ENCODE measurements at regions not wholly inside any gene's neighbourhood (a gene's known extent, or its start where the extent isn't known, plus 50 kb on each side); places are given as distances from the start of the nearest gene placed in this dataset.
A peak's percentile ranks its signal among the peaks of the same experiment; 100 is the strongest.

DNA sequence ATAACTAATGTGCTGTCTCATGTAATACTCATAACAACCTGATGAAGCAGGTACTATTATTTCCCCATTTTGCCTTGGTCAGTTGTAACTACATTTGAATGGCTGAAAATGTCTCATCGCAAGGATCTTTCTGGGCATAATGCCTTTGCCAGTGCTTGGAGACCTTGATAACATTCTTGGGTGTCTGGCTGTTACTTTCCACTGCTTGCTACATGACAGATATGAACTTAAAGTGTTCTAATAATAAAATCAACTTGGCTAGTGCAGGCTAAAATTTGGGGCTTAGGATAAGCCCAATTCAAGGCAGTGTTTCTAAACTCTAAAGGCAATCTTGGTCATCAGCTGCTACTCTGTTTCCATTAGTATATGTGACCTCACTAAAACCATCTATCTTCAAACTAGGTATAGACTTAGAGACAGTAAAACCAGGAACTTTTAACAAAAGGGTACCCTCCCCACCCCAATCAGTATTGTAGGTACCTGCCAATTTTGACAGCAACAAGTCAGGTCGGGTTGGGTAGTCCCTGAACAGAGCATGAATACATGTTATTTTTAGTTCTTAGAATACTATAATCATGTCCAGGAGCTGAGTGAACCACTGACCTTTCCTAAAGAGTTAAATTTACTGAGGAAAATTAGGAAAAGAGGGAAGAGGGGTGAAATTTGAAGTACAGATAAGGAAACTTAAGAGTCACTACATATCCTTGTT lies 68.2 kb upstream of the AHR start:
- no peak for DNase-seq (ENCODE audit: low read depth)

DNA sequence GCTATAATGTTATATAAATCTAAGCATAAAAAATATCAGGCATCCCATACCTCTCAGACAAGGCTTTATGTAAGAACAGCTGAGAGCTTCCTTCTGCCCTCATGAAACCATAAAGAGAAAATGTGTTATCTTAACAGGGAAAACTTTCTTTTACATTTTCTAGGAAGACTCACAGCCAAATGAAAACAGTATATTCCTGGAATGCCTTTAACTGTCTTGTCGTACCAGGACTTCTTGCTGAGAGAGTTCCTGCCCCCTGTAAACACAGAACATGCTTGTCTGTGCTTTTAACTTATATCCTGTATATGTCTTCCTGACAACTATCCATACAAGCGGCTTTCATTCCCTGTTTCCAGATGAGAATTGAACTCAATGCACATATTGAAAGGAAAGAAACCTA lies 64.8 kb upstream of the AHR start:
- peak; percentile 7 for DNase-seq (ENCODE audit: low read depth)

DNA sequence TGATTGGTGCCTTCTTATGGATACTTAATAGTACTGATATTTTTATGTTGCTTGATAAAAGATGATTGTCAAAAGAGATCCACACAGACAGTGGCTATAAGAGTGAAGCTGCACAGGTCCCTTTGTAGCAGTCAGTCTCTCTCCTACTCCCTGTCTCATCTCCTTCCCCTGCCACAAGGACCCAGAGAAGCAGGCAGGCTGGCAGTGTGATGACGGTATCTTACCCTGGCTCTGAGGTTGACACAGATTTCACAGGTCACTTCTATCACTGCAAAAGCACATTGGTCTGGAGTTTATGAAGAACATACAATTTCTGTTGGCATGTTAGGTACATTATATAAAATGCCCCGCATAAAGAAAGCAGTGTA lies 64.4 kb upstream of the AHR start:
- peak; percentile 48 for DNase-seq (ENCODE audit: low read depth)

DNA sequence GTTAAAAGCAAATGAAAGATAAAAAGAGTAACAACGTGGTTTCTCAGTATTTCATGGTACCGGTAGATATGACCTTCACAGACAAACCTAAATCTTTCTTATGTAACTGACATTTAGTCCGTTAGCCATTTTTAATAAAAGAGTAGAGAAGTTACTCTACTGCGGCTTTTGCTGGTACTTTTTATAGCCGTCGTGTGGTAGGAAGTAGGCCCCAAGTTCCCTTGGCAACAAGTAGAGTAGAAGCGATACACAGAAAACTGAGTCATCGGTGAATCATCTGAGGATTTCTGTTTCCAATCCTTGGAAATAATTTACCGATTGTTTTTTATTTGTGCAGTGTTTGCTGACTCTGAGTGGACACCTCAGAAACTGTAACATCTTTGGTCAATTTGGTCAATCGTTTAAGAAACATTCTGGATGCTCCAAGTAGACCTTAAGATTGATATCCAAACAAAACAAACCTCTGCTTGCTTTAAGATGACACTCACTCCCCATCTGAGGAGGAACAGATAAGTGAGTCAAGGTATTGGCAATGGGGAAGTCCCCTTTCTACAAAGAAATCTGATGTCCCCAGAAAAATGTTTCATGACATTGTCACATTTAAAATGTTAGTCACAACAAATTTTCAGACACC lies 63.9 kb upstream of the AHR start:
- peak; percentile 93 for DNase-seq (ENCODE audit: low read depth)

DNA sequence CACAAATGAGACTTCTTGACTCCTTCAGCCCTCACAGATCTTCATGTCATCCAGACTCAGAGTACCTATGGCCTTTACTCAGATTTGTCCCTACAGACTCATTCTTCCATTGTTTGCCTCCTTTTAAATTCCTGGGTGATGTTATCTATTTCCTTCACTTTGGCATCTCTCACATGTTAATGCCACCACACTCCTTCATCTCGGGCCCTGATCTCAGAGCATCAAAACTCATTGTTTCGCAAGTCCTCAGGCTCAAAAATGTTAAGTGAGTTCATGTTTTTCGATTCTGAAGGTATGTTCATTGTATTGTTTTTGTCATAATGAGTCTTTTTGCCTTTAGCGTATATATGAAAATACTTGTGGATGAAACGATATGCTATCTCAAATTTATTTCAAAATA lies 62.3 kb upstream of the AHR start:
- DNase-seq (ENCODE audit: low read depth) = no peak

DNA sequence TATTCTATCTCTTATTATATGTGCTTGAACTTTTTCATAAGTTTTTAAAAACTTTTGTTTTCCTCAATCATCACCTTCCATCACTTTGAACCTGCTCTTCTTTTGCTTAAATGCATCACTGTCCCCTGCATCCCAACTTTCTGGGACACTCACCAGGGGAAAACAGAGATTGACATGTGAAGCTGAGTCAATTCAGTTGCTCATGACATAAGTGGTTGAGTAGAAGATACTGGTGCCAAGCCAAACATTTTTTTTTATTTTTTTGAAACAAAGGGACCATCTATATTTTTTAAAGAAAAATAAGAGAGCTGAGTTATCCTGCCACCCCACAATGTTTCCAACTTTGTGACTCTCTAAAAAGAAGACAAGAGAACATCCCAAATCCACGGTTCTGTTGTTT lies 61.8 kb upstream of the AHR start:
- DNase-seq (ENCODE audit: low read depth) = peak; percentile 19

DNA sequence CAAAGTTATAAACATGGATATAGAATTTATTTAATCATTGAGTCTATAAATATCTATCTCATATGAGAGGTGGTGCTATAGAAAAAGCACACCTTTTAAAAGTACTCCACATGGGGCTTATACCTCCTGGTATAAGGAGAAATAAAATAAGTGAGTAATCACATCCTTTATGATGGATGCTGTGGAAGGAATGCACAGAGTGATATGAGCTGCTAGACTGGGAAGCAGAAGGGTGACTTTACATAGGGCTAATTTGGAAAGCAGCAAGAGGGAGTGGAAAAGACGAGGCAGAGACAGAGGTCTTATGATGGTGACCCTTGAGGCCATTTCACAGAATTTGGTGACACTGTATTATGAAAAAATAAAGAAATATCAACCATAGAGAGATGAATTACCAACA lies 59.4 kb upstream of the AHR start:
- DNase-seq (ENCODE audit: low read depth) = no peak

DNA sequence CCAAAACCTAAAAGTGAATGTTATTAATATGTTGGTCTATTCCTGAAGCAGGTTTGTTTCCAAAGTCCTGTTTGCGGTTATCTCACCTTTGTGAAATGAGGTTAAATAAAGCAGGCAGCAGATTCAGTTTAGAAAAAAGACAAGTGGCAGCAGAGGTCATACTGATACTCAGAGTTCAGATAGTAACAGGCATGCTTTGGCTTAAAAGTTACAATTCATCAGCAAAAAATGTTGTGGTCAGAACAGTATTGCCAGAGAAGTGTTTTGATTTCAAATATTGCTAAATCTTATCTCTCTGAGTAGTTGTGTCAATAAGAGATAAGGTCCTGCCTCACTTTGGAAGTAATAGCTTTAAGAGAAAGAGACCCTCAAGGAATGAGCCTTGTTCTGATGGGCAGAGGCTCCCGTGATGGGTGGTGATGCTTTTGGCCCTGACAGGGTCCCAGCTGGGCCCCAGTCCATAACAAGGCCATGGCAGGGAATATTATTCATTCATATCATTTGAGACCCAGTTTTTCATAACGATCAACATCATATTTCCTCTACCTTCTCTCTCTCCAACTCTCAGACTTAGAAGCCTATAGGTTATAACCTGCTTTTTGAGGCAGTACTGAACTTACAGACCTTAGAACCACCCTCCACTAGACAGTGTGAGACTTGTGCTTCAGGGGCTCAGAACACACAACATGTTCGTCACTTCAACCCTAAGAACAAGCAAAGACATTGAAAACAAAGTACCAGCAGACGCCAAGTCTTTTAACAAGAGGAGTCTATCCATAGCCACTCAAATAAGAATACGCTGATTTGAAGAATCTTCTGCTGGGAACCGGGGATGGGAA lies 58.5 kb upstream of the AHR start:
- DNase-seq (ENCODE audit: low read depth) = peak; percentile 26

DNA sequence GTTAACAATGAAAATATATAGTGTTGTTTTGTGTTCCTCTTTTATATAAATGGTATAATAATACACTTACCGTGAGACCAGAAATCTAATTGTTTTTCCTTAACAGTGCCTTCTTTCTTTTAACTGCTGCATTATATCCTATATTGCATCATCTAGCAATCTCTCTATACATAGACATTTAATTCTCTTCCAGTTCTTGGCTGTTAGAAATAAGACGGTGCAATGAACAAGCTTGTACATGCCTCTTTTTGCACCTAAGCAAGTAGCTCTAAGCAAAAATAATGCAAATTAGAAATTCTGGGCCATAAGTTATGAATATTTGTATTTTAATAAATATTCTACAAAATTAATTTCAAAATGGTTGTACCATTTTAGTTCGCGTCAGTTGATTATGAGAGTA lies 55.9 kb upstream of the AHR start:
- no peak for DNase-seq (ENCODE audit: low read depth)

DNA sequence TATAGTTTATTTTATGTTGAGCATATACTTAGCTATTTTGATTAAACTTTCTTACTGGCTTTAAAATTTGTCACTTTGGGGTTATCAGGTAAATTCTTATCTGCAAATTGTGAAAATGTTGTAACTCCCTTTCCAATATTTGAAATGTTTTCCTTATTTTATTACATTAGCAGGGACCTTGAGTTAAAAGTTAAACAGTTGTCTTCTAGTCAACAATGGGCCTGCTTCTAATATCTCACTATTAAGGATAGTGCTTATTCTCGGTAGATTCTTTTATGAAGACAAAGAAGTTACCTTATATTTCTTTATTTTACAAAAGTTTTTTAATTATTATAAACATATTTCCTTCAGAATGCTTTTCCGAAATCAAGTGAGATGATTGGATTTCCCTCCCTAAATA lies 53.7 kb upstream of the AHR start:
- no peak for DNase-seq (ENCODE audit: low read depth)

DNA sequence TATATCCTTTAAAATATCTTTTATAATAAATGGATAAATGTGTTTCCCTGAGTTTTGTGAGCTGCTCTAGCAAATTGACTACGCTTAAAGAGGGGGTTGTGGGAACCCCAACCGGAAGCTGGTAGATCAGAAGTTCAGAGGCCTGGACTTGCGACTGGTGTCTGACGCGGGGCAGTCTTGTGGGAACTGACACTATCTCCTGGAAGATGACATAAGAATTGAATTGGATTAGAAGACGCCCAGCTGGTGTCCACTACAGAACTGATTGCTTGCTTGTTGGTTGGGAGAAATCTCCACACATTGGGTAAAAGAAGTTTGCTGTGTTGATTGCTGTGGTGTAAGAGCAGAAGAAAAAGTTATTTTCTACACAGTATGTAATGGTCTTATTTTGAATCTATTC lies 51.1 kb upstream of the AHR start:
- DNase-seq (ENCODE audit: low read depth) = no peak

DNA sequence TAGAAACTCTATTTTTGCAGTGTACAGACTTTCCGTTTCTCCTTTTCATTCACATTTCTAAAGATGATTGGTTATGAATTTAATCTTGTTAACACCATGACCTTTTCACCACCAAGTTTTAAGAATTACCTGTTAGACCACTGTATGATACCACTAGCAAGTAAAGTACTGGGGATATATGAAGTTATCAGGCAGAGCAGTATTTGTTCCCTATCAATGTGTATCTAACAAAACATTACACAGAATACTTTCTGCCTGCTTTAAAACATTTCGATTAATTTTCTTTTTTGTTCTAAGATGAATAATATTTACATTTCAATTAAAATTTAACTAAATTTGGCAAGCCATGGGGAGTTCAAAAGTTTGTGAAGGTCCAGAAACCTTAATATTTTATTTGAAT lies 49.9 kb upstream of the AHR start:
- DNase-seq (ENCODE audit: low read depth) = no peak
